ENCODE measurements at regions not wholly inside any gene's neighbourhood (a gene's known extent, or its start where the extent isn't known, plus 50 kb on each side); places are given as distances from the start of the nearest gene placed in this dataset.

DNA sequence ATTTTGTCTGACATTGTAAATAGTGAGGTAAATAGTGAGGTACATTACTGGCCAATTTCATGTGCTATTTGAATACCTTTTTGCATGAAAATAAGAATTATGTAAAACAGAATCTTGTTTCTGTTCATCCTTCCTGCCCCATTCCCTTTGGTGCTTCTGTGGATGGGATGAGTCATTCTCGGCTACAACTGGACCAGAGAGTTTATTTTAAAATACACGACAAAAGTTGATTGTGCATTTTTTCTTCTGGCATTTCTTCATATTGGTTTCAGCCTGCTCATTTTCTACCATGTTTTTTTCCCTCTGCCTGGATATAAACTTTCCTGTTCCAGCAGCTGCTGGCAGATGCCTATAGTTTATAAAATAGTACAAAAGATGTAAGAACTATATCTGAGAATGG is 107.5 kb downstream of the CYSLTR2 start:
- in situ Hi-C loops (cut with HindIII; ENCODE audit: low sequenced_read_pairs), result no loop called here
- no peak overlapping the region for H3K4me3 ChIP-seq (ENCODE audit: low read depth, low read length)
- no peak for DNase-seq (ENCODE audit: low read depth, low spot score)
- TF ChIP-seq, protein P1, sequence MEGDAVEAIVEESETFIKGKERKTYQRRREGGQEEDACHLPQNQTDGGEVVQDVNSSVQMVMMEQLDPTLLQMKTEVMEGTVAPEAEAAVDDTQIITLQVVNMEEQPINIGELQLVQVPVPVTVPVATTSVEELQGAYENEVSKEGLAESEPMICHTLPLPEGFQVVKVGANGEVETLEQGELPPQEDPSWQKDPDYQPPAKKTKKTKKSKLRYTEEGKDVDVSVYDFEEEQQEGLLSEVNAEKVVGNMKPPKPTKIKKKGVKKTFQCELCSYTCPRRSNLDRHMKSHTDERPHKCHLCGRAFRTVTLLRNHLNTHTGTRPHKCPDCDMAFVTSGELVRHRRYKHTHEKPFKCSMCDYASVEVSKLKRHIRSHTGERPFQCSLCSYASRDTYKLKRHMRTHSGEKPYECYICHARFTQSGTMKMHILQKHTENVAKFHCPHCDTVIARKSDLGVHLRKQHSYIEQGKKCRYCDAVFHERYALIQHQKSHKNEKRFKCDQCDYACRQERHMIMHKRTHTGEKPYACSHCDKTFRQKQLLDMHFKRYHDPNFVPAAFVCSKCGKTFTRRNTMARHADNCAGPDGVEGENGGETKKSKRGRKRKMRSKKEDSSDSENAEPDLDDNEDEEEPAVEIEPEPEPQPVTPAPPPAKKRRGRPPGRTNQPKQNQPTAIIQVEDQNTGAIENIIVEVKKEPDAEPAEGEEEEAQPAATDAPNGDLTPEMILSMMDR (IDR thresholded peaks at IDR 0.05; ENCODE audit: low read depth, low read length), result no peak

DNA sequence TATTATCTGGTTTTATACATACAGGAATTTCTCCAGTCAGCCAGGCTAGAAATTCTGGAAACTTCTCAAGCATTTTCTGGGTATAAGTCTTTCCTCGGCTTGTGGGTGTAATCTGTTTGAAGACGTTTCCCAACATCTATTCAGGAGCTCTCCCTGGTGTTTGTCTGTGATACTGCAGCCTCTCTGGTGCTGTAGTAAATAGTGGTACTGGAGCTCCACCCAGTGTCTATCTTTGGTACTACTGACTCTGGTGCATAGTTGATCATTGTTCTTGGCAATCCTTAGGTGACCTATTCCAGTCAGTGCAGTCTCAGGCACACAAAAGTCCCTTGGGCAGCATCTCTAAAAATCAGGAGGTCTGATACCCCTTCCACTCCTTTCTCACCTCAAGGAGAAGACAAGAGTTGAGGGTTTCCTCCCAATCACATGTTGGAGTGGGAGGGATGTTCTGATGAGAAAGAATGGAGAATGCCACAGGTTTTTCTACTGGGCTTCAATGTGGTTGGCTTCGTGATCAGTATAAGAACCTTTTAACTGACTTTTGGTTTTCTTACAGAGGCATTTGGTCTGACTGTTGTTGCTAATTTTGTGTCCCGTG is 115.5 kb downstream of the CYSLTR2 start:
- peak; percentile 92 for DNase-seq (ENCODE audit: low read depth, low spot score)
- H3K4me3 ChIP-seq (ENCODE audit: low read depth, low read length), result no peak overlapping the region
- TF ChIP-seq, protein P1 (IDR thresholded peaks at IDR 0.05; ENCODE audit: low read depth, low read length), result peak; percentile 98
- in situ Hi-C loops (cut with HindIII; ENCODE audit: low sequenced_read_pairs), result no loop called here

DNA sequence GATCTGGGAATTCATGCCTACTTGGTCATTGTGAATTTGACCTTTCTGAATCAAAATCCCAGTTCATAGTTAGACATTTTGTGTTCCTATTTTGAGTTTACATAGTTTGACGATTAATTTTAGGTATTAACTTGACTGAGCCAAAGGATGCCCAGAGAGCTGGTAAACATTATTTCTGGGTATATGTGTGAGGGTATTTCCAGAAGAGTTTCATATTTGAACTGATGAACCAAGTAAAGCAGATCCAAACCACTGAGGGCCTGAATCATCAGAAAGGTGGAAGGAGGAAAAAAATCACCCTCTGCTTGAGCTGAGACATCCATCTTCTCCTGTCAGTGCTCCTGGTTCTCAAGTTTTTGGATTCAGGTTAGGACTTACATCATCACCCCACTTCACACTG is 116.6 kb downstream of the CYSLTR2 start:
- TF ChIP-seq, protein P1 (IDR thresholded peaks at IDR 0.05; ENCODE audit: low read depth, low read length), result no peak
- in situ Hi-C loops (cut with HindIII; ENCODE audit: low sequenced_read_pairs), result no loop called here
- DNase-seq (ENCODE audit: low read depth, low spot score), result no peak
- H3K4me3 ChIP-seq (ENCODE audit: low read depth, low read length), result no peak overlapping the region

DNA sequence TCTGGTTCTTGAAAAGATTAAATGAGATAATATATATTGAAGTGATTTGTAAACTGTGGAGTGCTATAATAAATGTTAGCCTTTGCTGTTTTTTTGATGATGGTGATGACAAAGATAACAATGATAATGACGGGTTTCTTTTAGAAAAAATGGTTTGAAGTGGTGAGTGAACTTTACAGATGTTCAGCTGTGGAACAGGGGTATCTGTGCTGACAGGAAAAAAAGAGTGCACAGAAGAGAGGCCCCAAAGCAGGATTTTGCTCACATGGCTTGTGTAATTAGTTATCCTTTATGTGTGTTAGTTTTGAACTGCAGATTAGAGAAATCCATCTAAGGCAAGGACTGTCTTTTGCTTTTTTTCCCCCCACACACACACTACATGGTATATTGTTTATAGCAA is 119.2 kb downstream of the CYSLTR2 start:
- in situ Hi-C loops (cut with HindIII; ENCODE audit: low sequenced_read_pairs), result no loop called here
- DNase-seq (ENCODE audit: low read depth, low spot score), result no peak
- TF ChIP-seq, protein P1 (IDR thresholded peaks at IDR 0.05; ENCODE audit: low read depth, low read length), result no peak
- H3K4me3 ChIP-seq (ENCODE audit: low read depth, low read length), result no peak overlapping the region

DNA sequence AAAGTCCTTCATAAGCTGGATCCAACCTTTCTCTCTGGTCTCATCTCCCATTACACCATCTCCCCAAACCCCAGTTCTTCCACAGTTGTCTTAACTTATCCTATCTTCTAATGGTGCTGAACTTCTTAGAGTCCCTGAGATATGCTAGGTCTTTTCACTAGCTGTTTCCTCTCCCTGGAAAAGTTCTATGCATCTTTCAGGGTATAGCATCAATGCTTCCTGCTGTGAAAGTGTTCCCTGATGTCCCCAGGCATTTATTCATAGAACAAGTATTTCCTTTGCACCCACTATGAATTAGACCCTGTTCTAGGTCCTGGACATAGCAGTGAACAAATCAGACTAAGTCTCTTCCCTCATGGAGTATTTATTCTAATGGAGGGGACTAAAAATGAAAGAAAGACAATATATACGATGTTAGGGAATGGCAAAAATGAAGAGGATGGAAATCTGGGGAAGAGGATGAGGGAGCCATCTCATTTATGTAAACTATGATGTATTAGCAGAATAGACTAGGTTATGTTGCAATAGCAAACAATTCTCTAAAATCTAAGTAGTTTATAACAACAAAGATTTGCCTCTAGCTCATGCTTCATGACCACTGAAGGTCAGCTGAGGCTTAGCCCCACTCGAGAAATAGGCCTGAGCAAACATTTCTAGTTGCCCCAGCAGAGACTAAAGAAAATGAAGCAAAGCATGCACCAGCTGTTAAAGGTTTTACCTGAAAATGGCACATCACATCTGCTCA is 120.0 kb downstream of the CYSLTR2 start:
- no peak for DNase-seq (ENCODE audit: low read depth, low spot score)
- in situ Hi-C loops (cut with HindIII; ENCODE audit: low sequenced_read_pairs), result no loop called here
- no peak overlapping the region for H3K4me3 ChIP-seq (ENCODE audit: low read depth, low read length)
- TF ChIP-seq, protein P1 (IDR thresholded peaks at IDR 0.05; ENCODE audit: low read depth, low read length), result no peak

DNA sequence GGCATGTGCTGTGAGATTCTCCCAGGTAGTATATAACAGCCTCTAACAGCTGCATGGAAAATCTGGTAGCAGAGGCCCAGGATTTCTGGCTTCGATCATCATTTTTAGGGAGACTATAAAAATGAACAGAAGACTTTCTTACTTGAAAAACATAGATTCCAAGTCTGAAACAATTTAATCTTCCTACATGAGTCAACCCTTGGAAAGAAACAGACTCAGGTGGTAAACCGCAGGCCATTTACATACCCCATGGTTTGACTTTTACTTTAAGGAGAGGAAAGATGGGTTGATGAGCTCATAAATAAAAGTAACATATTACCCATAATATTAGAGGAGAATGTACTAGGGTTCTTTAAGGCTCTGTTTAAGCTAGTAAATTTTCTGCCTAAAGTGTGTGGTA is 121.6 kb downstream of the CYSLTR2 start:
- peak; percentile 82 for DNase-seq (ENCODE audit: low read depth, low spot score)
- TF ChIP-seq, protein P1 (IDR thresholded peaks at IDR 0.05; ENCODE audit: low read depth, low read length), result no peak
- in situ Hi-C loops (cut with HindIII; ENCODE audit: low sequenced_read_pairs), result no loop called here
- H3K4me3 ChIP-seq (ENCODE audit: low read depth, low read length), result no peak overlapping the region

All from astrocyte of the spinal cord (primary cell).